PC-9 (cell line): ENCODE measurements at regions not wholly inside any gene's neighbourhood (a gene's known extent, or its start where the extent isn't known, plus 50 kb on each side); places are given as distances from the start of the nearest gene placed in this dataset.

Source experiments
- BruUV-seq: library from RNA; stranded (reverse); fragments of 400-500 nt; replicated peaks from 2 replicates; lab custom pipeline; 2021; lab: Mats Ljungman, UMichigan
- CTCF ChIA-PET: fragments of 300-600 bp; sonication (Branson Sonifier 250); formaldehyde crosslinking; loops from one replicate; lab custom pipeline; 2022; ENCODE audit warnings: antibody characterized with exemption; lab: Charles Lee
- POLR2A ChIA-PET: fragments of 300-600 bp; sonication (Branson Sonifier 250); formaldehyde crosslinking; loops from one replicate; lab custom pipeline; 2022; ENCODE audit warnings: antibody characterized with exemption; ENCODE audit not compliant: unreplicated experiment; lab: Charles Lee
- DNase-seq, 2 experiments: peaks; one replicate each; pipeline versions ENCODE4 v3.0.0 to v3.0.0-alpha.2; 2015 to 2022; ENCODE audit warnings: mixed read lengths in 1 of 2
- H2AFZ ChIP-seq: fragments of 200-600 bp; sonication (generic); 2 replicates; pipeline ENCODE4 v1.8.1; 2017; ENCODE audit warnings: antibody characterized with exemption
- H3F3A ChIP-seq: fragments of 200-600 bp; sonication (generic); 2 replicates; pipeline ENCODE4 v1.8.1; 2017; ENCODE audit warnings: antibody characterized with exemption, mild to moderate bottlenecking, low read depth; ENCODE audit not compliant: insufficient read depth
- H3K27ac ChIP-seq: fragments of 200-600 bp; sonication (generic); 2 replicates; pipeline ENCODE4 v1.6.1; 2016; ENCODE audit warnings: mixed run types
- H3K27me3 ChIP-seq: fragments of 200-600 bp; sonication (generic); 2 replicates; pipeline ENCODE4 v1.6.1; 2016; ENCODE audit warnings: low read depth, mixed run types; ENCODE audit not compliant: insufficient read depth
- H3K36me3 ChIP-seq: fragments of 200-600 bp; sonication (generic); 2 replicates; pipeline ENCODE4 v1.6.1; 2016; ENCODE audit warnings: low read depth, mixed run types
- H3K4me1 ChIP-seq: fragments of 200-600 bp; sonication (generic); replicated peaks from 2 replicates; pipeline ENCODE4 v1.6.1; 2016; ENCODE audit warnings: mixed run types; ENCODE audit not compliant: insufficient read depth
- H3K4me2 ChIP-seq: fragments of 200-600 bp; sonication (generic); 2 replicates; pipeline ENCODE4 v1.6.1; 2017; ENCODE audit warnings: mixed run types
- H3K4me3 ChIP-seq: fragments of 200-600 bp; sonication (generic); 2 replicates; pipeline ENCODE4 v1.6.1; 2016; ENCODE audit warnings: mixed run types
- H3K79me2 ChIP-seq: fragments of 200-600 bp; sonication (generic); 2 replicates; pipeline ENCODE4 v1.6.1; 2017; ENCODE audit warnings: low read depth, mixed run types
- H3K9me2 ChIP-seq: fragments of 200-600 bp; sonication (generic); 2 replicates; pipeline ENCODE4 v1.8.1; 2017; ENCODE audit warnings: mild to moderate bottlenecking; ENCODE audit not compliant: insufficient read depth
- H3K9me3 ChIP-seq: fragments of 200-600 bp; sonication (generic); 2 replicates; pipeline ENCODE4 v1.8.1; 2016; ENCODE audit warnings: low read depth; ENCODE audit not compliant: insufficient read depth
- H4K20me1 ChIP-seq: fragments of 200-600 bp; sonication (generic); 2 replicates; pipeline ENCODE4 v1.8.1; 2017; ENCODE audit not compliant: insufficient read depth
- CTCF ChIP-seq: fragments of 200-600 bp; sonication (generic); conservative IDR thresholded peaks from 2 replicates; pipeline ENCODE4 v1.6.1; 2017; ENCODE audit warnings: mixed run types, antibody characterized with exemption, mild to moderate bottlenecking, moderate library complexity
- EZH2 ChIP-seq: fragments of 200-600 bp; sonication (generic); IDR thresholded peaks from 2 replicates; pipeline ENCODE4 v1.8.0; 2017; ENCODE audit warnings: antibody characterized with exemption, low read depth
- intact Hi-C: fragments of 100-400 bp; cut with micrococcal nuclease; formaldehyde crosslinking; loops from one replicate; pipeline ENCODE4 v1.10.0; 2022; ENCODE audit not compliant: unreplicated experiment

GRCh38 chr3:17941152-17941551, 198.7 kb upstream of the TBC1D5 start:
- H3K79me2 ChIP-seq: no peaks in the 10 kb centered on the region

DNA sequence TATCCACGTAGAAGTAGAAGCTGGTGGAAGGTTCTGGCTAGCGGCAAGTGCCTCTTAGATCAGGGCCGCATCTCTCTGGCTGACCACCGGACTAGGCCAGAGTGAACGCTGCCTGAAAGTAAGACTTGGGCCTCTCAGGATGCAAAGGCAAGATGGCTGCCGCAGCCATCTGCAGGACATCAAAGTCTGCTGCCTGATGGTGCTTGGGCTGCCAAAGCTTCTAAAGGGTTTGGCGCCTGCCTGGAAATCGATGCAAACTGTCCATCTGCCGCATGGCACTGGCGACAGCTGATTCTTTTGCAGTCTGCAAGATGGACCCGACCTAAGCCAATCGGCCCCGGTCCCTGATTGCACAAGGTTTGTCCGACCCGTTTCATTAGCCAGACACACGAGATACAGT, 196.7 kb upstream of the TBC1D5 start:
- intact Hi-C loops: no loop called here
- no TSS peak for BruUV-seq
- Histone ChIP-seq H3K9me3 (no peaks in the 10 kb centered on the region; the same call in 1 of the 2 replicates), H4K20me1 (no peaks in the 10 kb centered on the region), H3K4me3 (no peak overlapping the region), H3K36me3 (no peaks in the 10 kb centered on the region), H3K4me2 (no peak overlapping the region), H3K9me2 (no peaks in the 10 kb centered on the region), H3K27me3 (no peaks in the 10 kb centered on the region), H3K79me2 (no peaks in the 10 kb centered on the region), H3K4me1 (peaks cover 7% of the 10 kb centered on the region; the same call in 1 of the 2 replicates), H2AFZ (no peak overlapping the region), H3K27ac (no peak overlapping the region), H3F3A (no peaks in the 10 kb centered on the region)
- no peak for TF ChIP-seq CTCF
- TF ChIP-seq EZH2: no peak
- DNase-seq: no peak
- CTCF ChIA-PET: no interaction called here
- POLR2A ChIA-PET: no interaction called here

More at GRCh38 chr3:17941152-17941551, 198.7 kb upstream of the TBC1D5 start:
- Histone ChIP-seq H2AFZ (no peak overlapping the region), H3K27ac (no peak overlapping the region), H3K4me2 (no peak overlapping the region), H3K9me3 (no peaks in the 10 kb centered on the region; the same call in 1 of the 2 replicates), H3F3A (no peaks in the 10 kb centered on the region), H3K4me3 (no peak overlapping the region), H4K20me1 (no peaks in the 10 kb centered on the region), H3K27me3 (no peaks in the 10 kb centered on the region), H3K4me1 (peaks cover 7% of the 10 kb centered on the region; the same call in 1 of the 2 replicates), H3K36me3 (no peaks in the 10 kb centered on the region), H3K9me2 (no peaks in the 10 kb centered on the region)
- no TSS peak for BruUV-seq
- TF ChIP-seq EZH2: no peak
- TF ChIP-seq CTCF: no peak
- POLR2A ChIA-PET: no interaction called here
- no peak for DNase-seq
- CTCF ChIA-PET: no interaction called here
- intact Hi-C loops: no loop called here

DNA sequence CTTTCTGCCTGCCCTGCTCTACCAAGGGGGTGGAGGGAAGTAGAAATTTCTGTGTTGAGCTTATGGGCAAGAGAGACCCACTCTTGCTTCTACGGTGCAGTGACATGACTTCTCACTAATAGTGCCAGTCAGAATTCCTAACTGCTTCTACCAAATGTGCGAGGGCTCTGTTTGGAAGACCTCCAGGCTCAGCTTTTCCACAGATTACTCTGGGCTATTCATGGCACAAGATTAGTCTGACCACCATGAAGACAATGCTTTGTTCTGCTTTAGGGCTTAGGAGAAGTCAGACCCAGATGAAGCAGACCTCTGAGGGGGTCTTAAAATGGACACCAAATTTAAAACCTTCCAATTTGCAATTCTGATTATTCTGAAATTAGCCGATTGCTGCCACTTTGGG, 195.9 kb upstream of the TBC1D5 start:
- no peak overlapping the region for H3K27ac ChIP-seq
- H3K27me3 ChIP-seq: no peaks in the 10 kb centered on the region
- H3K4me3 ChIP-seq: no peak overlapping the region
- H3K9me3 ChIP-seq: no peaks in the 10 kb centered on the region; the same call in 1 of the 2 replicates
- no peaks in the 10 kb centered on the region for H3K36me3 ChIP-seq
- H3K9me2 ChIP-seq: no peaks in the 10 kb centered on the region
- DNase-seq: no peak
- ChIA-PET POLR2A (interaction anchor here (0.6 kb wide), 1 partner anchor 501 kb away, joined by 6 read pairs; no protein-coding TSS in a partner anchor), CTCF (no interaction called here)
- TF ChIP-seq EZH2: no peak
- intact Hi-C loops: no loop called here
- no peaks in the 10 kb centered on the region for H3K79me2 ChIP-seq
- no peaks in the 10 kb centered on the region for H4K20me1 ChIP-seq
- BruUV-seq: no TSS peak
- no peak overlapping the region for H2AFZ ChIP-seq
- peaks cover 4% of the 10 kb centered on the region; the same call in 1 of the 2 replicates for H3K4me1 ChIP-seq
- no peak overlapping the region for H3K4me2 ChIP-seq
- no peaks in the 10 kb centered on the region for H3F3A ChIP-seq
